Smooth muscle cell (in vitro differentiated cells): ENCODE measurements at regions not wholly inside any gene's neighbourhood (a gene's known extent, or its start where the extent isn't known, plus 50 kb on each side); places are given as distances from the start of the nearest gene placed in this dataset.

Source experiments
- DNase-seq: peaks from one replicate; lab custom pipeline; 2025; ENCODE audit not compliant: unreplicated experiment; lab: John Stamatoyannopoulos, UW
- H2AFZ ChIP-seq: fragments of 200-600 bp; sonication (generic); 2 replicates; pipeline ENCODE4 v1.6.0; 2016; ENCODE audit warnings: antibody characterized with exemption, low read depth, mild to moderate bottlenecking
- H3F3A ChIP-seq: fragments of 200-600 bp; sonication (generic); 2 replicates; pipeline ENCODE4 v1.6.0; 2017; ENCODE audit warnings: antibody characterized with exemption, low read depth
- H3K27ac ChIP-seq: fragments of 200-600 bp; sonication (generic); 2 replicates; pipeline ENCODE4 v1.5.1; 2016; ENCODE audit warnings: low read depth, mild to moderate bottlenecking
- H3K27me3 ChIP-seq: fragments of 200-600 bp; sonication (generic); 2 replicates; pipeline ENCODE4 v1.6.1; 2016; ENCODE audit warnings: low read depth, mild to moderate bottlenecking
- H3K36me3 ChIP-seq: fragments of 200-600 bp; sonication (generic); 2 replicates; pipeline ENCODE4 v1.5.1; 2016; ENCODE audit warnings: low read depth
- H3K4me1 ChIP-seq: fragments of 200-600 bp; sonication (generic); 2 replicates; pipeline ENCODE4 v1.5.1; 2016; ENCODE audit warnings: low read depth
- H3K4me2 ChIP-seq: fragments of 200-600 bp; sonication (generic); 2 replicates; pipeline ENCODE4 v1.6.0; 2016; ENCODE audit warnings: mild to moderate bottlenecking
- H3K4me3 ChIP-seq: fragments of 200-600 bp; sonication (generic); 2 replicates; pipeline ENCODE4 v1.5.1; 2016; ENCODE audit warnings: mild to moderate bottlenecking
- H3K79me2 ChIP-seq: fragments of 200-600 bp; sonication (generic); 2 replicates; pipeline ENCODE4 v1.6.0; 2016; ENCODE audit warnings: low read depth, mild to moderate bottlenecking
- H3K9ac ChIP-seq: fragments of 200-600 bp; sonication (generic); 2 replicates; pipeline ENCODE4 v1.6.0; 2016; ENCODE audit warnings: low read depth
- H3K9me3 ChIP-seq: fragments of 200-600 bp; sonication (generic); replicated peaks from 2 replicates; pipeline ENCODE4 v1.5.1; 2016; ENCODE audit warnings: low read depth
- H4K20me1 ChIP-seq: fragments of 200-600 bp; sonication (generic); 2 replicates; pipeline ENCODE4 v1.6.0; 2016; ENCODE audit warnings: low read depth
- CTCF ChIP-seq: fragments of 200-600 bp; sonication (generic); IDR thresholded peaks from 2 replicates; pipeline ENCODE4 v1.5.1; 2017; ENCODE audit warnings: borderline replicate concordance, mild to moderate bottlenecking, antibody characterized with exemption; ENCODE audit not compliant: insufficient read depth, poor library complexity, severe bottlenecking
- WGBS: methylation state at CpG from one replicate; pipeline ENCODE4 v1.1.7; 2016; ENCODE audit warnings: low lambda C conversion rate; 5-methylcytosine and 5-hydroxymethylcytosine counted together

- DNase-seq = no peak
- TF ChIP-seq CTCF = no peak
- 93% methylated on average over 13 of the region's 13 CpGs for WGBS
Measured at GRCh38 chr14:97486601-97487120, 689.5 kb downstream of the VRK1 start.

GRCh38 chr14:97489750-97490149, 692.6 kb downstream of the VRK1 start:
- Histone ChIP-seq H3K27me3 (no peaks in the 10 kb centered on the region), H3F3A (no peaks in the 10 kb centered on the region), H3K4me3 (no peak overlapping the region), H3K36me3 (no peaks in the 10 kb centered on the region), H3K4me2 (no peak overlapping the region), H2AFZ (no peak overlapping the region), H3K79me2 (no peaks in the 10 kb centered on the region), H3K9me3 (no peaks in the 10 kb centered on the region), H3K27ac (no peak overlapping the region), H3K4me1 (no peaks in the 10 kb centered on the region), H4K20me1 (no peaks in the 10 kb centered on the region), H3K9ac (no peak overlapping the region)
- WGBS = 87% methylated on average over 10 of the region's 10 CpGs
- no peak for TF ChIP-seq CTCF
- no peak for DNase-seq

More at GRCh38 chr14:97486601-97487120, 689.5 kb downstream of the VRK1 start:
- no peak overlapping the region for H3K4me2 ChIP-seq
- H3K79me2 ChIP-seq = no peaks in the 10 kb centered on the region
- no peaks in the 10 kb centered on the region for H3K27me3 ChIP-seq
- no peak overlapping the region for H3K4me3 ChIP-seq
- H3K9me3 ChIP-seq = no peaks in the 10 kb centered on the region
- H3K4me1 ChIP-seq = no peaks in the 10 kb centered on the region
- H3F3A ChIP-seq = no peaks in the 10 kb centered on the region
- no peaks in the 10 kb centered on the region for H3K36me3 ChIP-seq
- H3K9ac ChIP-seq = no peak overlapping the region
- no peak overlapping the region for H3K27ac ChIP-seq
- no peak overlapping the region for H2AFZ ChIP-seq
- no peaks in the 10 kb centered on the region for H4K20me1 ChIP-seq

- Histone ChIP-seq H3K79me2 (no peaks in the 10 kb centered on the region), H3F3A (no peaks in the 10 kb centered on the region), H3K27ac (no peak overlapping the region), H3K36me3 (no peaks in the 10 kb centered on the region), H2AFZ (no peak overlapping the region), H4K20me1 (no peaks in the 10 kb centered on the region), H3K4me1 (no peaks in the 10 kb centered on the region), H3K27me3 (no peaks in the 10 kb centered on the region), H3K9me3 (no peaks in the 10 kb centered on the region), H3K9ac (no peak overlapping the region), H3K4me2 (no peak overlapping the region), H3K4me3 (no peak overlapping the region)
- 87% methylated on average over 10 of the region's 10 CpGs for WGBS
- TF ChIP-seq CTCF = no peak
- DNase-seq = no peak
Measured at GRCh38 chr14:97490521-97491070, 693.4 kb downstream of the VRK1 start.

- WGBS = 89% methylated on average over 5 of the region's 5 CpGs
- Histone ChIP-seq H3K4me2 (no peak overlapping the region), H3K27ac (no peak overlapping the region), H3K9me3 (no peaks in the 10 kb centered on the region), H3K36me3 (no peaks in the 10 kb centered on the region), H3K79me2 (no peaks in the 10 kb centered on the region), H3K4me3 (no peak overlapping the region), H4K20me1 (no peaks in the 10 kb centered on the region), H3K27me3 (no peaks in the 10 kb centered on the region), H3K4me1 (no peaks in the 10 kb centered on the region), H3F3A (no peaks in the 10 kb centered on the region), H2AFZ (no peak overlapping the region), H3K9ac (no peak overlapping the region)
- no peak for DNase-seq
- no peak for TF ChIP-seq CTCF
Measured at GRCh38 chr14:97491697-97492096, 694.5 kb downstream of the VRK1 start.
